Testis (tissue), 2 donors: ENCODE measurements at regions not wholly inside any gene's neighbourhood (a gene's known extent, or its start where the extent isn't known, plus 50 kb on each side); places are given as distances from the start of the nearest gene placed in this dataset.
"Not testable (repeated sequence)": the region's sequence is repeated elsewhere in the genome, so short reads cannot be mapped to it uniquely, and the experiment has no call there.

Experiments
- POLR2A ChIP-seq: fragments of 450-650 bp; IDR thresholded peaks from one replicate; pipeline ENCODE4 v1.6.1; 2017; ENCODE audit warnings: antibody characterized with exemption, mild to moderate bottlenecking, moderate library complexity
- TF ChIP-seq, protein P1 (sequence below), 3 experiments: fragments of 450-650 bp in 2 of 3; fragments of 200-600 bp in 1 of 3; sonication (generic) in 1 of 3; IDR thresholded peaks; one replicate each; pipeline ENCODE4 v1.5.1; 2016 to 2019; ENCODE audit warnings: antibody characterized with exemption in 3 of 3, mild to moderate bottlenecking in 2 of 3, moderate library complexity in 1 of 3

DNA sequence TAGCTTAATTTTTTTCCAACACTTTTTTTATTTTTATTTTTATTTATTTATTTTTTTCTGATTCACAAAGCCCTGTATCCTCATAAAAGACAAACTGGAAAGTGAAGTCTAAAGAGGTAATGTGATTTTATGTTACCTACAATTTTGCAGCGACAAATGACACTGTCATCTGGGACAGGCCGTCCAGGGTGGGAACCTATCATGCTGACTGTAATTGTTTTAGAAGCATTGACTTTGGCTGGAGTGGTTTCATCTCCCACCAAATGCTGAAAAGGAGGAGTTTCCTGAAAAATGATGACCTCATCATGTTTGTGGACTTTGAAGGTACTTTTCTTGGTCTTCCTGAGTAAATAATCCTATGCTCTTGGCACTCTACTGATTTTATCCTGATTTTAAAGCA is 446.7 kb downstream of the FOXD4L4 start:
- TF ChIP-seq, protein P1, sequence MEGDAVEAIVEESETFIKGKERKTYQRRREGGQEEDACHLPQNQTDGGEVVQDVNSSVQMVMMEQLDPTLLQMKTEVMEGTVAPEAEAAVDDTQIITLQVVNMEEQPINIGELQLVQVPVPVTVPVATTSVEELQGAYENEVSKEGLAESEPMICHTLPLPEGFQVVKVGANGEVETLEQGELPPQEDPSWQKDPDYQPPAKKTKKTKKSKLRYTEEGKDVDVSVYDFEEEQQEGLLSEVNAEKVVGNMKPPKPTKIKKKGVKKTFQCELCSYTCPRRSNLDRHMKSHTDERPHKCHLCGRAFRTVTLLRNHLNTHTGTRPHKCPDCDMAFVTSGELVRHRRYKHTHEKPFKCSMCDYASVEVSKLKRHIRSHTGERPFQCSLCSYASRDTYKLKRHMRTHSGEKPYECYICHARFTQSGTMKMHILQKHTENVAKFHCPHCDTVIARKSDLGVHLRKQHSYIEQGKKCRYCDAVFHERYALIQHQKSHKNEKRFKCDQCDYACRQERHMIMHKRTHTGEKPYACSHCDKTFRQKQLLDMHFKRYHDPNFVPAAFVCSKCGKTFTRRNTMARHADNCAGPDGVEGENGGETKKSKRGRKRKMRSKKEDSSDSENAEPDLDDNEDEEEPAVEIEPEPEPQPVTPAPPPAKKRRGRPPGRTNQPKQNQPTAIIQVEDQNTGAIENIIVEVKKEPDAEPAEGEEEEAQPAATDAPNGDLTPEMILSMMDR (IDR thresholded peaks at IDR 0.05): not testable (repeated sequence)
- not testable (repeated sequence) for TF ChIP-seq POLR2A
